Sciatic nerve (tissue), 2 donors: ENCODE measurements at regions not wholly inside any gene's neighbourhood (a gene's known extent, or its start where the extent isn't known, plus 50 kb on each side); places are given as distances from the start of the nearest gene placed in this dataset.
"Not testable (repeated sequence)": the region's sequence is repeated elsewhere in the genome, so short reads cannot be mapped to it uniquely, and the experiment has no call there.

Experiments used
- ATAC-seq: fragments of 200-7000 bp; cut with Tn5 transposase; one replicate; pipeline ENCODE4 v1.9.1; 2020; ENCODE audit warnings: mild to moderate bottlenecking, moderate library complexity
- DNase-seq: peaks from one replicate; pipeline ENCODE4 v3.0.0-alpha.2; 2020; ENCODE audit warnings: low spot score
- intact Hi-C: fragments of 100-400 bp; cut with DNase I; formaldehyde crosslinking; loops from one replicate; pipeline ENCODE4 v1.14.2; 2022
- donor health status: DM: no; HTN: no; CAD: no.
- donor health status: DM: no; HTN: no; CAD: no.

DNA sequence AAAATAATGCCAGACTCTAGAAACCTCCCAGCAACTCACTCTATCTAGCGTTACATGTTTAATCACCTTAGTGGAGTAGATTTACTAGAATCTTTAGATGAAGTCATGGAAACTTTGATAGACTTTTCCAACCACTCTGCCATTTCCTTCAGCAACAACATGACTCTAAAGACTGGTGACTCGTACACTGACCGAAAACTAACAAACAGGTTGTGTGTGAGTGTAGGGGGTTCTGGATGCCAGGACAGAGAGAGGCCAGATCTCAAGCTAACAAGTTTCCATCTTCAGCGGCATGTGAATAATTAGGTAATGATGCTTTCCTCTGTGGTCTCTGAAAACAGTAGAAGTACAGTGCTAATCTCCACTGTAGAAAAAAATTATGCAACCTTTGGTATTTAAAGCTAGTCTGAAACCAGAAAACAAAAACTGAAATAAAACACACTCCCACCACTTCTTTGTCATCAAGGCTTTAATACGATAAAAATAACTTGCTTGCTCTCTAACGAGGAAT, 286.4 kb downstream of the PRDM5 start:
- intact Hi-C loops = no loop called here
- DNase-seq = no peak
- ATAC-seq = no peak

DNA sequence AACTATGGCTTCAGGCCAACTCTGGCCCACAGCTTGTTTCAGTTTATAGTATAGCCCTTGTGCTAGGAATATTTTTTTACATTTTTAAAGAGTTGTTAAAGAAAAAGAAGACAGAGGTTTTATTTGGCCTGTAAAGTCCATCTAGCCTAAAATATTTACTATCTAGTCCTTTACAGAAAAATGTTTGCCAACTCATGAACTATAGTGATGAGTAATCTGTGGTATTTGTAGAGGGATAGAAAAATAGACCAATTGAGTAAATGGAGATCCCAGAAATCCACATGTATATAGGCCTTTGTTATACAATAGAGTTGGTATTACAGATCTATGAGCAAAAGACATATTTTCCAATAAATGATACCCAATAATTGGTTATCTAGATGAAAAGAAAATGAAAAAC, 288.7 kb downstream of the PRDM5 start:
- intact Hi-C loops = no loop called here
- no peak for ATAC-seq
- DNase-seq = no peak

DNA sequence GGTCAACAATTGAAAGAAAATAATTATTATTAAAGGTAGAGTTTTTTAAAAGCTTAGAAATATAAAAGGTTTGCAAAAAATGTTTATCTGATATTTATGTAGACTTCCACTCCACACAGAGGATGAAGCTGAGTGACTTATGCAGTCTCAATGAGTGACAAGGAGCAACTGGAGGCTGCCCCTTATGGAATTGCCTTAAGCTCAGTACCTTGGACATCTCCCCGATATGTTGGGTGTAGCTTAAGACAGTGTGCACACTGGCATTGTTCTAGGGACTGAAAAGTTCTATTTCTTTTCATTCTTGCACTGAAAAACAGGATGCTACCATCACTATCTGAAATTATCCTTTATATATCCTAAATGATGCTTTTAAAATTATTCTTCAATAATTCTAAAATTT, 292.1 kb downstream of the PRDM5 start:
- no peak for ATAC-seq
- DNase-seq = no peak
- intact Hi-C loops = no loop called here

GRCh38 chr4:120629546-120630108, 292.9 kb downstream of the PRDM5 start:
- DNase-seq = no peak
- no peak for ATAC-seq
- intact Hi-C loops = no loop called here

DNA sequence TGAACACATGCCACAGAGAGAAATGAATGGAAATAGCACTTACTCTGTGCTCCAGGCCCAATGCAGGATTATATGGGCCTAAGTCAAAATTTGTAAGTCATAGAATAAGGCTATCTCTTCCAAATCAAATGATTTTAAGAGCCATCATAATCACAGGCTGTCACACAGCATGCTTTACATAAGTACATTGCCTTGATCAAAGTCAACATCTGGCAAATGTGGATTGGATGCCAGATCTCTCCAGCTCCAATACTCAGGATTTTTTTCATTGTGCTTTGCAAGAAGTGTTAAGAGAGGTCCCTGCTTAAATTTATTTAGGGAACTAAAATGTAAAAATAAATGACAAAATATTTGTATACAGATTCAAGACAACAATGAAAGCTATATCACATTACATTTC, 299.9 kb downstream of the PRDM5 start:
- DNase-seq (no peak), ATAC-seq (no peak)
- intact Hi-C loops = no loop called here

GRCh38 chr4:120617171-120617570, 305.4 kb downstream of the PRDM5 start:
- intact Hi-C loops = no loop called here
- ATAC-seq (no peak), DNase-seq (no peak)

DNA sequence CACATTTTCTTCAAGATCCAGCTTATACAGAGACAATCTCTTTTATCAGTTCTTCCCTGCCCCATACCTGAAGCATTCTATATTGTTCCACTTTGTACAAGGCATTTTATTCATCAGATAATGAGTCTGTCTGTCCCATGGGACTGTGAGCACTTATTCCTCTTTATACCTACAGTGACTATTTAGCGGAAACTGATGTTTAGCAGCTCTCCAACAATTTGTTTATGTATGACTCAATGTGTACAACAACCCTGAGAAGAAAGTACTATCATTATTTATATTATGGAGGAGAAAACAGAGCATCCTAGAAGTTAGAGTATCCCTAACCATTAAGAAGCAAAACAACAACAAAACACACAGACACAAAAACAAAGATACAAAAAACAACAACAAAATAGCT, 306.5 kb downstream of the PRDM5 start:
- DNase-seq (no peak), ATAC-seq (no peak)
- intact Hi-C loops = no loop called here

GRCh38 chr4:120613778-120614177, 308.7 kb downstream of the PRDM5 start:
- ATAC-seq (no peak), DNase-seq (no peak)
- intact Hi-C loops = no loop called here

GRCh38 chr4:120611092-120611491, 311.4 kb downstream of the PRDM5 start:
- ATAC-seq = no peak
- intact Hi-C loops = no loop called here
- DNase-seq = no peak

GRCh38 chr4:120591038-120591437, 331.5 kb downstream of the PRDM5 start:
- ATAC-seq (no peak), DNase-seq (no peak)
- intact Hi-C loops = no loop called here

DNA sequence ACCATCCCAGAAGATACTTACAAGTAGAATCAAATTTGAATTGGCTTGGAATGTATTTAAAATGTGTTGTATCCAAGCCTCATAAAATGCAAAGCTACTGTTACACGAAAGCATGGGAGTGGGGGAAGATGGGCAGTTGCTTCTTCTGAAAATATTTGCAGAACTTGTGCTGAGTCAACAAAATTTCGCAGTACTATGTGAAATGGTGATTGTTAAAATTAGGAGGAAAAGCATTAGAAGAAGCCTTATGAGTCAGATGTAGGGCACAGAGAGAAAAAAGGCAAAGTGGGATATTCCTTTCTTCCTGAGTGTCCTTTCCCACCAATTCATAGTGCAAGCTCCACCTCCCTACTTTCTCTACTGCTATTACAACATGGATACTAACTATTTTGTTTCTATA, 332.7 kb downstream of the PRDM5 start:
- ATAC-seq (no peak), DNase-seq (no peak)
- intact Hi-C loops = no loop called here

GRCh38 chr4:120568731-120569130, 353.8 kb downstream of the PRDM5 start:
- DNase-seq = no peak
- intact Hi-C loops = no loop called here
- no peak for ATAC-seq

GRCh38 chr4:120561648-120562047, 360.9 kb downstream of the PRDM5 start:
- intact Hi-C loops = no loop called here
- ATAC-seq = no peak

GRCh38 chr4:120557372-120557771, 365.2 kb downstream of the PRDM5 start:
- DNase-seq = no peak
- no peak for ATAC-seq

More at GRCh38 chr4:120561648-120562047, 360.9 kb downstream of the PRDM5 start:
- DNase-seq = no peak

GRCh38 chr4:120555058-120555457, 367.5 kb downstream of the PRDM5 start:
- intact Hi-C loops = no loop called here
- DNase-seq (no peak), ATAC-seq (no peak)

More at GRCh38 chr4:120557372-120557771, 365.2 kb downstream of the PRDM5 start:
- intact Hi-C loops = no loop called here

- ATAC-seq (no peak), DNase-seq (no peak)
- intact Hi-C loops = no loop called here
Measured at GRCh38 chr4:120554086-120554485, 368.4 kb downstream of the PRDM5 start.

- ATAC-seq, DNase-seq, intact Hi-C loops: not testable (repeated sequence)
Measured at GRCh38 chr4:120550624-120551220, 371.8 kb downstream of the PRDM5 start.

DNA sequence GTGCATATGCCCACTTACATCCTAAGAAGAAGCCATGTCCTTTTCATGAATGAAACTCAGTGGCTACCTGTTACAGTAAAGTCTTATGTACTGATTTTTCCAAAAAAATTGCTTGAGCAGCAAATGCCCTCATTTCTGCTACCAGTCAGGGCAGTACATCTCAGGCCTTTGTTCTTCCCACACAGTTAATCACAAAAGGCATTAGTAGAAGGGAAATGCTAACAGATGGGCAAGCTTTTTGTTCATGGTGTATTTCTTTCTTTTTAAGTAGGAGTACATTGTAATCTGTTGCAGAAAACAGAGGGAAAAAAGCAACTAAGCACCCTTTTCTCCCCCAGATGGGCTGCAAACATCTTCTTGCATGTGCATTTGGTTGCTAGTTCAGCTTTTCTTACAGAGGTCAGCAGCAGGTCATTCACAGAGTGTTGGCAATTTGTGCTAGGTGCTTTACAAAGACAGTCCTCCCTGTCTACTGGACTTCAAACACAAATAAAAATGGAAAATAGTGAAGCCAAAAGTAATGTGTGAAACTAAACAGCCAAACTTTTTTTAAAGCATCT, 373.4 kb downstream of the PRDM5 start:
- ATAC-seq (no peak), DNase-seq (no peak)

GRCh38 chr4:120545391-120545790, 377.1 kb downstream of the PRDM5 start:
- DNase-seq (no peak), ATAC-seq (no peak)
- intact Hi-C loops = no loop called here

More for the DNA sequence above, 373.4 kb downstream of the PRDM5 start:
- intact Hi-C loops = no loop called here

DNA sequence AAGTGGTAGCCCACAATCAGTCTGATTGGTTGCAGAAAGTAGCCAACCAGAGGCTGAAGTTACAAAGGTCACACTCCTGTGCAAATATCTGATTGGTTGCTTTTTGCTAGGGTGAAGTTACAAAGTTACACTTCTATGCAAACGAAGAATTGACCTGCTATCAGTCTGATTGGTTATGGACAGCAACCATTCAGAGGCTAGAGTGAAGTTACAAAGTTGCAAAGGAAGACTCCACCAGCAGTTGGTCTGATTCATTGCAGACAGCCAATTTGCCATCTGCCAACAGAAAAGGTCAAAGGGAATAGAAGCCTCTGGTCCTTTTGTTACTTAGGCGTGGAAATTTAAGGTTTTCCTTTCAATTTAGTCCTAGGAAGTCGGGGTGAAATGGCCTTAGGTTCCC, 377.7 kb downstream of the PRDM5 start:
- intact Hi-C loops = no loop called here
- DNase-seq (no peak), ATAC-seq (no peak)

GRCh38 chr4:120540625-120541024, 381.9 kb downstream of the PRDM5 start:
- ATAC-seq (no peak), DNase-seq (no peak)
- intact Hi-C loops = no loop called here
